HUES64 (cell line): ENCODE measurements at regions not wholly inside any gene's neighbourhood (a gene's known extent, or its start where the extent isn't known, plus 50 kb on each side); places are given as distances from the start of the nearest gene placed in this dataset.

Experiments
- H3K27ac ChIP-seq: 2 replicates; pipeline ENCODE4 v1.7.0; 2013; ENCODE audit warnings: low read depth, low read length, inconsistent platforms
- H3K27me3 ChIP-seq: 2 replicates; pipeline ENCODE4 v1.6.1; 2013; ENCODE audit warnings: mild to moderate bottlenecking, low read length; ENCODE audit not compliant: insufficient read depth
- H3K36me3 ChIP-seq: 2 replicates; pipeline ENCODE4 v1.6.1; 2013; ENCODE audit warnings: mild to moderate bottlenecking, low read length; ENCODE audit not compliant: insufficient read depth
- H3K4me1 ChIP-seq: 2 replicates; pipeline ENCODE4 v1.6.1; 2013; ENCODE audit warnings: mild to moderate bottlenecking, low read length, moderate library complexity; ENCODE audit not compliant: insufficient read depth
- H3K4me3 ChIP-seq: 2 replicates; pipeline ENCODE4 v1.5.1; 2013; ENCODE audit warnings: mild to moderate bottlenecking, low read length, moderate library complexity
- H3K9ac ChIP-seq: 2 replicates; pipeline ENCODE4 v1.6.1; 2013; ENCODE audit warnings: mild to moderate bottlenecking, low read depth, low read length
- H3K9me3 ChIP-seq: 2 replicates; pipeline ENCODE4 v1.6.1; 2013; ENCODE audit warnings: low read depth, low read length; ENCODE audit not compliant: insufficient read depth
- WGBS: fragments of 150-250, 120-280 bp; methylation state at CpG from one replicate; pipeline ENCODE4 v1.1.7; 2013; ENCODE audit warnings: missing lambda C conversion rate; 5-methylcytosine and 5-hydroxymethylcytosine counted together

GRCh38 chr10:15445006-15445390 is 73.9 kb upstream of the FAM171A1 start:
- H3K4me3 ChIP-seq = no peak overlapping the region
- H3K4me1 ChIP-seq = peaks cover 8% of the 10 kb centered on the region; the same call in 1 of the 2 replicates
- no peaks in the 10 kb centered on the region for H3K9me3 ChIP-seq
- WGBS = 100% methylated on average over 1 of the region's 1 CpG
- no peaks in the 10 kb centered on the region for H3K36me3 ChIP-seq
- H3K27me3 ChIP-seq = no peaks in the 10 kb centered on the region
- no peak overlapping the region for H3K9ac ChIP-seq
- H3K27ac ChIP-seq = no peak overlapping the region

GRCh38 chr10:15444105-15445005 is 73.3 kb upstream of the FAM171A1 start:
- H3K9me3 ChIP-seq = no peaks in the 10 kb centered on the region
- H3K36me3 ChIP-seq = no peaks in the 10 kb centered on the region
- no peak overlapping the region for H3K4me3 ChIP-seq
- 66% methylated on average over 8 of the region's 8 CpGs for WGBS
- no peak overlapping the region for H3K9ac ChIP-seq
- no peak overlapping the region for H3K27ac ChIP-seq
- H3K27me3 ChIP-seq = no peaks in the 10 kb centered on the region
- peaks cover 8% of the 10 kb centered on the region; the same call in 1 of the 2 replicates for H3K4me1 ChIP-seq

GRCh38 chr10:15442056-15442455 is 71.0 kb upstream of the FAM171A1 start:
- H3K27ac ChIP-seq = no peak overlapping the region
- 88% methylated on average over 14 of the region's 14 CpGs for WGBS

GRCh38 chr10:15440204-15440711 is 69.2 kb upstream of the FAM171A1 start:
- H3K9me3 ChIP-seq = no peaks in the 10 kb centered on the region
- no peaks in the 10 kb centered on the region for H3K27me3 ChIP-seq
- no peak overlapping the region for H3K4me3 ChIP-seq
- no peak overlapping the region for H3K27ac ChIP-seq
- WGBS = 90% methylated on average over 9 of the region's 9 CpGs
- no peak overlapping the region for H3K9ac ChIP-seq
- H3K4me1 ChIP-seq = peaks cover 8% of the 10 kb centered on the region; the same call in 1 of the 2 replicates
- H3K36me3 ChIP-seq = no peaks in the 10 kb centered on the region

More at GRCh38 chr10:15442056-15442455, 71.0 kb upstream of the FAM171A1 start:
- Histone ChIP-seq H3K9ac (no peak overlapping the region), H3K4me3 (no peak overlapping the region), H3K9me3 (no peaks in the 10 kb centered on the region), H3K4me1 (peaks cover 8% of the 10 kb centered on the region; the same call in 1 of the 2 replicates), H3K27me3 (no peaks in the 10 kb centered on the region), H3K36me3 (no peaks in the 10 kb centered on the region)

- H3K36me3 ChIP-seq = no peaks in the 10 kb centered on the region
- H3K27ac ChIP-seq = no peak overlapping the region
- 33% methylated on average over 12 of the region's 12 CpGs for WGBS
- H3K4me1 ChIP-seq = peaks cover 8% of the 10 kb centered on the region; the same call in 1 of the 2 replicates
- no peak overlapping the region for H3K9ac ChIP-seq
- H3K27me3 ChIP-seq = no peaks in the 10 kb centered on the region
- H3K4me3 ChIP-seq = no peak overlapping the region
- no peaks in the 10 kb centered on the region for H3K9me3 ChIP-seq
Observed at GRCh38 chr10:15439341-15439842, 68.3 kb upstream of the FAM171A1 start.

GRCh38 chr10:15436696-15437095 is 65.6 kb upstream of the FAM171A1 start:
- Histone ChIP-seq H3K27ac (no peak overlapping the region), H3K9me3 (no peaks in the 10 kb centered on the region), H3K4me3 (no peak overlapping the region), H3K36me3 (no peaks in the 10 kb centered on the region), H3K27me3 (no peaks in the 10 kb centered on the region), H3K4me1 (no peaks in the 10 kb centered on the region), H3K9ac (no peak overlapping the region)
- 96% methylated on average over 5 of the region's 5 CpGs for WGBS

GRCh38 chr10:15433850-15434537 is 62.9 kb upstream of the FAM171A1 start:
- WGBS = 30% methylated on average over 8 of the region's 9 CpGs
- Histone ChIP-seq H3K4me1 (no peaks in the 10 kb centered on the region), H3K36me3 (no peaks in the 10 kb centered on the region), H3K9ac (no peak overlapping the region), H3K9me3 (no peaks in the 10 kb centered on the region), H3K27ac (no peak overlapping the region), H3K4me3 (peak overlapping the region; percentile 40), H3K27me3 (no peaks in the 10 kb centered on the region)

- Histone ChIP-seq H3K27me3 (no peaks in the 10 kb centered on the region), H3K27ac (no peak overlapping the region), H3K9me3 (no peaks in the 10 kb centered on the region), H3K9ac (no peak overlapping the region), H3K4me1 (no peaks in the 10 kb centered on the region), H3K36me3 (no peaks in the 10 kb centered on the region), H3K4me3 (no peak overlapping the region)
- 87% methylated on average over 7 of the region's 7 CpGs for WGBS
Observed at GRCh38 chr10:15432266-15432665, 61.2 kb upstream of the FAM171A1 start.

GRCh38 chr10:15430969-15431771 is 60.1 kb upstream of the FAM171A1 start:
- H3K4me3 ChIP-seq = no peak overlapping the region
- no peak overlapping the region for H3K9ac ChIP-seq
- 94% methylated on average over 6 of the region's 7 CpGs for WGBS
- no peaks in the 10 kb centered on the region for H3K4me1 ChIP-seq
- H3K36me3 ChIP-seq = no peaks in the 10 kb centered on the region
- no peak overlapping the region for H3K27ac ChIP-seq
- no peaks in the 10 kb centered on the region for H3K9me3 ChIP-seq
- H3K27me3 ChIP-seq = no peaks in the 10 kb centered on the region

- no peaks in the 10 kb centered on the region for H3K36me3 ChIP-seq
- no peak overlapping the region for H3K27ac ChIP-seq
- no peaks in the 10 kb centered on the region for H3K4me1 ChIP-seq
- no peak overlapping the region for H3K4me3 ChIP-seq
- no CpG with 5 or more reads among the region's 2 CpGs for WGBS
- no peak overlapping the region for H3K9ac ChIP-seq
- no peaks in the 10 kb centered on the region for H3K27me3 ChIP-seq
- H3K9me3 ChIP-seq = no peaks in the 10 kb centered on the region
Observed at GRCh38 chr10:15428681-15429080, 57.6 kb upstream of the FAM171A1 start.
